Esophagus muscularis mucosa (tissue), 3 donors: ENCODE measurements at regions not wholly inside any gene's neighbourhood (a gene's known extent, or its start where the extent isn't known, plus 50 kb on each side); places are given as distances from the start of the nearest gene placed in this dataset.

Experiments
- POLR2A ChIP-seq: fragments of 450-650 bp; IDR thresholded peaks from one replicate; pipeline ENCODE4 v1.6.1; 2017; ENCODE audit warnings: antibody characterized with exemption, moderate library complexity, mild to moderate bottlenecking, low read depth
- TF ChIP-seq, protein P1 (sequence below), 3 experiments: fragments of 200-600 bp in 2 of 3; fragments of 450-650 bp in 1 of 3; sonication (generic) in 2 of 3; IDR thresholded peaks; one replicate each; pipeline ENCODE4 v1.5.1; 2017 to 2019; ENCODE audit warnings: antibody characterized with exemption in 3 of 3, mild to moderate bottlenecking in 2 of 3, moderate library complexity in 1 of 3

DNA sequence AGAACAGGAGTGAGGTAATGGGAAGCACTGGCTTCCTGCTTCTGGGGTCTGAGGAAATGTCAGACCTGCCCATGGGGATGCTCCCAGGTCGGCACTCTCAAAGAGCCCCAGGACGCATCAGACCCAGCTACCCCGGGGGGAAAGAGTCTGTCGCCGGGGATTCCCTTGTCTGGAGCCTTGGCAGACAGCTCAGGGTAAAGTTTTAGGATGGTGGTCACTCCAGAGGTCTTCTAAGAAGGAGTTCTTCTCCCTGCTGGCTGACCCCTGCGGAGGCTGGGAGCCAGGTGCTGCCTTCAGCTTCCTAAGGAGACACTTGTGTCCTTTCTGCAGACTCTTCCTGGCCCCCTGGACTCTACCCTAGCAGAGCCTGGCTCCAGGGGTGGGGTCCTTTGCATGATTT, 61.9 kb upstream of the PSEN2 start:
- TF ChIP-seq, protein P1, sequence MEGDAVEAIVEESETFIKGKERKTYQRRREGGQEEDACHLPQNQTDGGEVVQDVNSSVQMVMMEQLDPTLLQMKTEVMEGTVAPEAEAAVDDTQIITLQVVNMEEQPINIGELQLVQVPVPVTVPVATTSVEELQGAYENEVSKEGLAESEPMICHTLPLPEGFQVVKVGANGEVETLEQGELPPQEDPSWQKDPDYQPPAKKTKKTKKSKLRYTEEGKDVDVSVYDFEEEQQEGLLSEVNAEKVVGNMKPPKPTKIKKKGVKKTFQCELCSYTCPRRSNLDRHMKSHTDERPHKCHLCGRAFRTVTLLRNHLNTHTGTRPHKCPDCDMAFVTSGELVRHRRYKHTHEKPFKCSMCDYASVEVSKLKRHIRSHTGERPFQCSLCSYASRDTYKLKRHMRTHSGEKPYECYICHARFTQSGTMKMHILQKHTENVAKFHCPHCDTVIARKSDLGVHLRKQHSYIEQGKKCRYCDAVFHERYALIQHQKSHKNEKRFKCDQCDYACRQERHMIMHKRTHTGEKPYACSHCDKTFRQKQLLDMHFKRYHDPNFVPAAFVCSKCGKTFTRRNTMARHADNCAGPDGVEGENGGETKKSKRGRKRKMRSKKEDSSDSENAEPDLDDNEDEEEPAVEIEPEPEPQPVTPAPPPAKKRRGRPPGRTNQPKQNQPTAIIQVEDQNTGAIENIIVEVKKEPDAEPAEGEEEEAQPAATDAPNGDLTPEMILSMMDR (IDR thresholded peaks at IDR 0.05), result no peak
- no peak for TF ChIP-seq POLR2A
